ENCODE measurements at regions not wholly inside any gene's neighbourhood (a gene's known extent, or its start where the extent isn't known, plus 50 kb on each side); places are given as distances from the start of the nearest gene placed in this dataset.

- H3K36me3 ChIP-seq (ENCODE audit: control insufficient read depth, insufficient read depth, low read length), result no peaks in the 10 kb centered on the region
- no peak overlapping the region for H3K4me3 ChIP-seq (ENCODE audit: low read depth, low read length)
- DNase-seq (ENCODE audit: low read depth), result no peak
- no peak for TF ChIP-seq CTCF (IDR thresholded peaks at IDR 0.05; ENCODE audit: insufficient read depth, low read length, poor library complexity, severe bottlenecking)
- no peaks in the 10 kb centered on the region for H3K27me3 ChIP-seq (ENCODE audit: control insufficient read depth, insufficient read depth, low read length)
Measured at GRCh38 chr14:50021261-50022031, 94.9 kb downstream of the VCPKMT start.

- no peak for DNase-seq (ENCODE audit: low read depth)
- Histone ChIP-seq H3K36me3 (ENCODE audit: control insufficient read depth, insufficient read depth, low read length) (no peaks in the 10 kb centered on the region), H3K27me3 (ENCODE audit: control insufficient read depth, insufficient read depth, low read length) (no peaks in the 10 kb centered on the region), H3K4me3 (ENCODE audit: low read depth, low read length) (no peak overlapping the region)
- no peak for TF ChIP-seq CTCF (IDR thresholded peaks at IDR 0.05; ENCODE audit: insufficient read depth, low read length, poor library complexity, severe bottlenecking)
Measured at GRCh38 chr14:50022661-50023060, 93.7 kb downstream of the VCPKMT start.

- no peak for TF ChIP-seq CTCF (IDR thresholded peaks at IDR 0.05; ENCODE audit: insufficient read depth, low read length, poor library complexity, severe bottlenecking)
- no peak overlapping the region for H3K4me3 ChIP-seq (ENCODE audit: low read depth, low read length)
- H3K36me3 ChIP-seq (ENCODE audit: control insufficient read depth, insufficient read depth, low read length), result no peaks in the 10 kb centered on the region
- no peak for DNase-seq (ENCODE audit: low read depth)
- no peaks in the 10 kb centered on the region for H3K27me3 ChIP-seq (ENCODE audit: control insufficient read depth, insufficient read depth, low read length)
Measured at GRCh38 chr14:50023671-50024490, 92.5 kb downstream of the VCPKMT start.

- no peak for TF ChIP-seq CTCF (IDR thresholded peaks at IDR 0.05; ENCODE audit: insufficient read depth, low read length, poor library complexity, severe bottlenecking)
Measured at GRCh38 chr14:50025073-50025472, 91.3 kb downstream of the VCPKMT start.

GRCh38 chr14:50025776-50026175 lies 90.6 kb downstream of the VCPKMT start:
- H3K27me3 ChIP-seq (ENCODE audit: control insufficient read depth, insufficient read depth, low read length), result no peaks in the 10 kb centered on the region
- DNase-seq (ENCODE audit: low read depth), result no peak
- TF ChIP-seq CTCF (IDR thresholded peaks at IDR 0.05; ENCODE audit: insufficient read depth, low read length, poor library complexity, severe bottlenecking), result no peak
- no peak overlapping the region for H3K4me3 ChIP-seq (ENCODE audit: low read depth, low read length)
- no peaks in the 10 kb centered on the region for H3K36me3 ChIP-seq (ENCODE audit: control insufficient read depth, insufficient read depth, low read length)

More at GRCh38 chr14:50025073-50025472, 91.3 kb downstream of the VCPKMT start:
- DNase-seq (ENCODE audit: low read depth), result no peak
- Histone ChIP-seq H3K27me3 (ENCODE audit: control insufficient read depth, insufficient read depth, low read length) (no peaks in the 10 kb centered on the region), H3K36me3 (ENCODE audit: control insufficient read depth, insufficient read depth, low read length) (no peaks in the 10 kb centered on the region), H3K4me3 (ENCODE audit: low read depth, low read length) (no peak overlapping the region)
